HEK293T (cell line): ENCODE measurements at regions not wholly inside any gene's neighbourhood (a gene's known extent, or its start where the extent isn't known, plus 50 kb on each side); places are given as distances from the start of the nearest gene placed in this dataset.

Experiments
- FOXA1 ChIP-seq: fragments of 450-650 bp; IDR thresholded peaks from 2 replicates; pipeline ENCODE4 v1.6.1; 2016; ENCODE audit warnings: mild to moderate bottlenecking
- FOXK2 ChIP-seq: fragments of 450-650 bp; IDR thresholded peaks from 2 replicates; pipeline ENCODE4 v1.6.1; 2016; ENCODE audit warnings: mild to moderate bottlenecking
- NFRKB ChIP-seq: fragments of 450-650 bp; IDR thresholded peaks from 2 replicates; pipeline ENCODE4 v1.6.1; 2016; ENCODE audit warnings: mild to moderate bottlenecking, moderate library complexity
- SP1 ChIP-seq: fragments of 450-650 bp; IDR thresholded peaks from 2 replicates; pipeline ENCODE4 v1.6.1; 2017
- SUZ12 ChIP-seq: fragments of 450-650 bp; IDR thresholded peaks from 2 replicates; pipeline ENCODE4 v1.6.1; 2016; ENCODE audit warnings: mild to moderate bottlenecking

- TF ChIP-seq FOXK2 (no peak), SUZ12 (no peak), SP1 (no peak), FOXA1 (no peak), NFRKB (no peak)
Observed at GRCh38 chr3:106588739-106589138, 719.9 kb upstream of the CBLB start.
